H9 (cell line): ENCODE measurements at regions not wholly inside any gene's neighbourhood (a gene's known extent, or its start where the extent isn't known, plus 50 kb on each side); places are given as distances from the start of the nearest gene placed in this dataset.

Experiments used
- DNase-seq: peaks from one replicate; pipeline ENCODE4 v3.0.0-alpha.2; 2017
- H2AFZ ChIP-seq: one replicate; pipeline ENCODE4 v1.6.1; 2013; ENCODE audit warnings: mild to moderate bottlenecking, low read length, control low read depth, moderate library complexity
- H2AK5ac ChIP-seq: 2 replicates; pipeline ENCODE4 v1.6.1; 2013; ENCODE audit warnings: low read length, control low read depth, mixed read lengths; ENCODE audit not compliant: insufficient read length
- H2BK120ac ChIP-seq: one replicate; pipeline ENCODE4 v1.6.1; 2013; ENCODE audit warnings: low read depth, mild to moderate bottlenecking, low read length, control low read depth, inconsistent platforms; ENCODE audit not compliant: poor library complexity, severe bottlenecking
- H2BK12ac ChIP-seq: 2 replicates; pipeline ENCODE4 v1.6.1; 2013; ENCODE audit warnings: low read length, control low read depth, mixed read lengths, low read depth; ENCODE audit not compliant: insufficient read length
- H2BK15ac ChIP-seq: 2 replicates; pipeline ENCODE4 v1.6.1; 2013; ENCODE audit warnings: low read depth, low read length, control low read depth
- H2BK20ac ChIP-seq: one replicate; pipeline ENCODE4 v1.6.1; 2013; ENCODE audit warnings: low read depth, mild to moderate bottlenecking, low read length, control low read depth, inconsistent platforms; ENCODE audit not compliant: poor library complexity, severe bottlenecking
- H2BK5ac ChIP-seq: 2 replicates; pipeline ENCODE4 v1.6.1; 2013; ENCODE audit warnings: low read length, control low read depth, mixed read lengths; ENCODE audit not compliant: insufficient read length
- H3K14ac ChIP-seq: 2 replicates; pipeline ENCODE4 v1.6.1; 2013; ENCODE audit warnings: low read length, control low read depth; ENCODE audit not compliant: insufficient read depth
- H3K18ac ChIP-seq: 2 replicates; pipeline ENCODE4 v1.6.1; 2013; ENCODE audit warnings: low read depth, mild to moderate bottlenecking, mixed read lengths, low read length, control low read depth; ENCODE audit not compliant: insufficient read length
- H3K23ac ChIP-seq: 2 replicates; pipeline ENCODE4 v1.6.1; 2013; ENCODE audit warnings: low read length, control low read depth, mixed read lengths, low read depth; ENCODE audit not compliant: insufficient read length
- H3K23me2 ChIP-seq: 2 replicates; pipeline ENCODE4 v1.6.1; 2013; ENCODE audit warnings: low read depth, mild to moderate bottlenecking, mixed read lengths, low read length, control low read depth; ENCODE audit not compliant: insufficient read length, poor library complexity, severe bottlenecking
- H3K27ac ChIP-seq: 2 replicates; pipeline ENCODE4 v1.5.1; 2013; ENCODE audit warnings: low read length, control low read depth, mixed read lengths, low read depth; ENCODE audit not compliant: insufficient read length
- H3K27me3 ChIP-seq: 2 replicates; pipeline ENCODE4 v1.6.1; 2013; ENCODE audit warnings: low read length, control low read depth, inconsistent platforms; ENCODE audit not compliant: insufficient read depth
- H3K4ac ChIP-seq: 2 replicates; pipeline ENCODE4 v1.6.1; 2013; ENCODE audit warnings: low read depth, mild to moderate bottlenecking, control low read depth, inconsistent platforms, low read length, moderate library complexity
- H3K4me1 ChIP-seq: 2 replicates; pipeline ENCODE4 v1.6.1; 2013; ENCODE audit warnings: low read length, control low read depth, inconsistent platforms; ENCODE audit not compliant: insufficient read depth
- H3K4me2 ChIP-seq: 2 replicates; pipeline ENCODE4 v1.6.1; 2013; ENCODE audit warnings: low read length, control low read depth, mixed read lengths; ENCODE audit not compliant: insufficient read length, insufficient read depth
- H3K56ac ChIP-seq: 2 replicates; pipeline ENCODE4 v1.6.1; 2013; ENCODE audit warnings: low read depth, mild to moderate bottlenecking, mixed read lengths, low read length, control low read depth; ENCODE audit not compliant: insufficient read length
- H3K79me1 ChIP-seq: 2 replicates; pipeline ENCODE4 v1.6.1; 2013; ENCODE audit warnings: low read depth, mild to moderate bottlenecking, moderate library complexity, low read length, control low read depth, inconsistent platforms; ENCODE audit not compliant: insufficient read depth, poor library complexity, severe bottlenecking
- H3K79me2 ChIP-seq: 2 replicates; pipeline ENCODE4 v1.6.1; 2013; ENCODE audit warnings: low read length, control low read depth, inconsistent platforms; ENCODE audit not compliant: insufficient read depth
- H3K9ac ChIP-seq: 2 replicates; pipeline ENCODE4 v1.6.1; 2013; ENCODE audit warnings: low read length, control low read depth, mixed read lengths; ENCODE audit not compliant: insufficient read length; ENCODE audit errors: extremely low read depth
- H3K9me3 ChIP-seq: one replicate; pipeline ENCODE4 v1.6.1; 2013; ENCODE audit warnings: low read depth, low read length, inconsistent platforms; ENCODE audit not compliant: control insufficient read depth
- H3T11ph ChIP-seq: one replicate; pipeline ENCODE4 v1.6.1; 2013; ENCODE audit warnings: mild to moderate bottlenecking, low read length, control low read depth, inconsistent platforms
- H4K20me1 ChIP-seq: one replicate; pipeline ENCODE4 v1.6.1; 2013; ENCODE audit not compliant: control insufficient read depth, insufficient read length, insufficient read depth
- H4K5ac ChIP-seq: 2 replicates; pipeline ENCODE4 v1.6.1; 2013; ENCODE audit warnings: low read depth, mild to moderate bottlenecking, mixed read lengths, low read length, control low read depth; ENCODE audit not compliant: insufficient read length
- H4K8ac ChIP-seq: replicated peaks from 2 replicates; pipeline ENCODE4 v1.6.1; 2013; ENCODE audit warnings: low read length, control low read depth, mixed read lengths, low read depth; ENCODE audit not compliant: insufficient read length
- H4K91ac ChIP-seq: 2 replicates; pipeline ENCODE4 v1.6.1; 2013; ENCODE audit warnings: low read depth, mild to moderate bottlenecking, moderate library complexity, mixed read lengths, low read length, control low read depth; ENCODE audit not compliant: insufficient read length
- H3K27ac Mint-ChIP-seq, 3 experiments: 2 replicates in 2 of 3; 3 replicates in 1 of 3; pipeline ENCODE4 v1.8.0; 2020 to 2021; ENCODE audit warnings: mixed read lengths in 3 of 3, mild to moderate bottlenecking in 1 of 3, moderate library complexity in 1 of 3
- H3K27me3 Mint-ChIP-seq: 2 replicates; pipeline ENCODE4 v1.8.0; 2021; ENCODE audit warnings: low read depth, mild to moderate bottlenecking, moderate library complexity, mixed read lengths
- H3K36me3 Mint-ChIP-seq, 3 experiments: 2 replicates in 2 of 3; 3 replicates in 1 of 3; pipeline ENCODE4 v1.8.0; 2020 to 2021; ENCODE audit warnings: low read depth in 3 of 3, mixed read lengths in 3 of 3; ENCODE audit not compliant: insufficient read depth in 1 of 3
- H3K4me1 Mint-ChIP-seq, 2 experiments: 2 replicates each; pipeline ENCODE4 v1.8.0; 2020; ENCODE audit warnings: mixed read lengths in 2 of 2
- H3K4me3 Mint-ChIP-seq, 2 experiments: 2 replicates in 1 of 2; 3 replicates in 1 of 2; pipeline ENCODE4 v1.8.0; 2020 to 2021; ENCODE audit warnings: mild to moderate bottlenecking in 2 of 2, mixed read lengths in 2 of 2, moderate library complexity in 1 of 2
- H3K9me3 Mint-ChIP-seq, 2 experiments: 2 replicates in 1 of 2; 3 replicates in 1 of 2; pipeline ENCODE4 v1.8.0; 2020; ENCODE audit warnings: mild to moderate bottlenecking in 2 of 2, mixed read lengths in 2 of 2, moderate library complexity in 1 of 2
- CTCF ChIP-seq: fragments of 200-600 bp; sonication (generic); conservative IDR thresholded peaks from 3 replicates; pipeline ENCODE4 v1.8.0; 2021; ENCODE audit warnings: antibody characterized with exemption, mild to moderate bottlenecking
- WGBS: extraction: QIAGEN DNeasy Blood & Tissue Kit; methylation state at CpG from one replicate; pipeline ENCODE4 v1.1.7; 2013; ENCODE audit warnings: missing lambda C conversion rate, low lambda C conversion rate, mixed read lengths; ENCODE audit not compliant: insufficient read length; ENCODE audit errors: extremely low coverage; 5-methylcytosine and 5-hydroxymethylcytosine counted together

- no peak overlapping the region for H3K18ac ChIP-seq
- no peaks in the 10 kb centered on the region for H3K4me1 ChIP-seq
- no peaks in the 10 kb centered on the region for H4K20me1 ChIP-seq
- no peaks in the 10 kb centered on the region for H3K4me1 Mint-ChIP-seq
- H2BK5ac ChIP-seq: no peak overlapping the region
- no peak overlapping the region for H2BK12ac ChIP-seq
- H3T11ph ChIP-seq: no peak overlapping the region
- H3K9me3 Mint-ChIP-seq: no peaks in the 10 kb centered on the region
- no peak for DNase-seq
- no peaks in the 10 kb centered on the region for H3K79me1 ChIP-seq
- TF ChIP-seq CTCF: no peak
- H3K27ac Mint-ChIP-seq: no peak overlapping the region
- no peak overlapping the region for H3K4ac ChIP-seq
- H4K91ac ChIP-seq: no peak overlapping the region
- H2BK15ac ChIP-seq: no peak overlapping the region
- H3K9ac ChIP-seq: no peak overlapping the region
- no peak overlapping the region for H4K8ac ChIP-seq
- no peaks in the 10 kb centered on the region for H3K27me3 ChIP-seq
- no peak overlapping the region for H3K56ac ChIP-seq
- H3K23ac ChIP-seq: no peak overlapping the region
- H2BK120ac ChIP-seq: no peak overlapping the region
- WGBS: no CpG with 5 or more reads among the region's 4 CpGs
- no peak overlapping the region for H3K14ac ChIP-seq
- no peaks in the 10 kb centered on the region for H3K9me3 ChIP-seq
- no peak overlapping the region for H3K4me2 ChIP-seq
- no peak overlapping the region for H2AK5ac ChIP-seq
- H3K36me3 Mint-ChIP-seq: no peaks in the 10 kb centered on the region
- H3K23me2 ChIP-seq: no peaks in the 10 kb centered on the region
- no peak overlapping the region for H3K27ac ChIP-seq
- H3K79me2 ChIP-seq: no peaks in the 10 kb centered on the region
- H3K4me3 Mint-ChIP-seq: no peak overlapping the region
- no peak overlapping the region for H4K5ac ChIP-seq
- H2BK20ac ChIP-seq: no peak overlapping the region
- no peak overlapping the region for H2AFZ ChIP-seq
- H3K27me3 Mint-ChIP-seq: no peaks in the 10 kb centered on the region
Observed at GRCh38 chr13:78844106-78844505, 185.2 kb upstream of the OBI1 start.
